Cardiac muscle cell (in vitro differentiated cells and primary cell): ENCODE measurements at regions not wholly inside any gene's neighbourhood (a gene's known extent, or its start where the extent isn't known, plus 50 kb on each side); places are given as distances from the start of the nearest gene placed in this dataset.

ENCODE experiments used
- DNase-seq, 2 donors: peaks; one replicate each; pipeline versions ENCODE4 v3.0.0 to v3.0.0-alpha.2; 2010 to 2017; ENCODE audit warnings: low read depth in 1 of 2, low spot score in 1 of 2
- H3K27ac ChIP-seq: fragments of 200-600 bp; sonication (generic); 2 replicates; pipeline ENCODE4 v1.5.1; 2016
- H3K27me3 ChIP-seq: fragments of 200-600 bp; sonication (generic); 2 replicates; pipeline ENCODE4 v1.6.0; 2016; ENCODE audit warnings: control low read depth
- H3K36me3 ChIP-seq: fragments of 200-600 bp; sonication (generic); 2 replicates; pipeline ENCODE4 v1.5.1; 2016; ENCODE audit warnings: control low read depth
- H3K4me1 ChIP-seq: fragments of 200-600 bp; sonication (generic); 2 replicates; pipeline ENCODE4 v1.8.1; 2017; ENCODE audit warnings: low read depth, mild to moderate bottlenecking, mixed run types
- H3K4me3 ChIP-seq: fragments of 200-600 bp; sonication (generic); 2 replicates; pipeline ENCODE4 v1.5.1; 2016; ENCODE audit warnings: mild to moderate bottlenecking
- H3K9me3 ChIP-seq: fragments of 200-600 bp; sonication (generic); 2 replicates; pipeline ENCODE4 v1.5.1; 2017; ENCODE audit warnings: low read depth, mild to moderate bottlenecking, control low read depth
- TF ChIP-seq, protein P1 (sequence below): IDR thresholded peaks from 2 replicates; pipeline ENCODE4 v1.5.1; 2012; ENCODE audit warnings: low read depth, mild to moderate bottlenecking, low read length

DNA sequence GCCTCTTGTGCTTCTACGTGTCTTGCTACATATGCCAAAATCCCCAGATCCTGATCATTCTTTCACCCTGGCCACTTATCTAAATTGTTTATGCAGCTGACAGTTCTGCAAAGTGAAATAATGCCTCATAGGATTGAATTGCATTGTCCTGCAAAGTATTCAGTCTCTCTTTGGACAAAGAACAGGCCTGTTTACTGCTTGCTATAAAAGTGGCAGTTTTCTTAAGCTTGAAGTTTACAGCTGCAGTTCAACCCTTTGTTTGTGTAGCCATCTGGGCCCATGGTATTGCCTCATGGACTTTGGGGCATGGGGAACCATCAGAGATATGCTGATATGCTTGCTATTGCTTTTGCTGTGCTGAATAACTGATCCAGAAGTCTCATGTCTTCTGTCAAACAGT, 523.2 kb downstream of the OTOL1 start:
- no peaks in the 10 kb centered on the region for H3K27me3 ChIP-seq
- no peaks in the 10 kb centered on the region for H3K4me1 ChIP-seq
- H3K9me3 ChIP-seq, result no peaks in the 10 kb centered on the region
- no peaks in the 10 kb centered on the region for H3K36me3 ChIP-seq
- H3K27ac ChIP-seq, result no peak overlapping the region
- no peak for DNase-seq
- TF ChIP-seq, protein P1, sequence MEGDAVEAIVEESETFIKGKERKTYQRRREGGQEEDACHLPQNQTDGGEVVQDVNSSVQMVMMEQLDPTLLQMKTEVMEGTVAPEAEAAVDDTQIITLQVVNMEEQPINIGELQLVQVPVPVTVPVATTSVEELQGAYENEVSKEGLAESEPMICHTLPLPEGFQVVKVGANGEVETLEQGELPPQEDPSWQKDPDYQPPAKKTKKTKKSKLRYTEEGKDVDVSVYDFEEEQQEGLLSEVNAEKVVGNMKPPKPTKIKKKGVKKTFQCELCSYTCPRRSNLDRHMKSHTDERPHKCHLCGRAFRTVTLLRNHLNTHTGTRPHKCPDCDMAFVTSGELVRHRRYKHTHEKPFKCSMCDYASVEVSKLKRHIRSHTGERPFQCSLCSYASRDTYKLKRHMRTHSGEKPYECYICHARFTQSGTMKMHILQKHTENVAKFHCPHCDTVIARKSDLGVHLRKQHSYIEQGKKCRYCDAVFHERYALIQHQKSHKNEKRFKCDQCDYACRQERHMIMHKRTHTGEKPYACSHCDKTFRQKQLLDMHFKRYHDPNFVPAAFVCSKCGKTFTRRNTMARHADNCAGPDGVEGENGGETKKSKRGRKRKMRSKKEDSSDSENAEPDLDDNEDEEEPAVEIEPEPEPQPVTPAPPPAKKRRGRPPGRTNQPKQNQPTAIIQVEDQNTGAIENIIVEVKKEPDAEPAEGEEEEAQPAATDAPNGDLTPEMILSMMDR, result no peak
- no peak overlapping the region for H3K4me3 ChIP-seq

DNA sequence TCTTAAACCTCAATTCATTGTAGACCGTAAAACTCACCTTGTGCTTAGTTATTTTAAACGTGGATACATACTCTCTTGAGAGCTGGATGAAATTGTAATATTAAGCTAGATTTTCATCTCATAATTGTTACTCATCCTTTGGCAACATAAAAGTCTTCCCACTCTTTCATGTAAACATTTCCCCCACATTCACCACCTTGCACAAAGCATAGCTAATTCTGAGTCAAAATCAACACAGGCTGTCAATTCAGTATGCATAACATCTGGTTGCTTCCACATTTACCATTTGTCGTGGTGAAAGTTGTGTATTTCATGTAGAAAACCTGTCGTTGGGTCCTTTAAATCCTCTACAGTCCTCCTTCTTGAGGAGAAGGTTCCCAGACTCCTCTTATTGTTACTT, 524.6 kb downstream of the OTOL1 start:
- no peaks in the 10 kb centered on the region for H3K4me1 ChIP-seq
- no peak overlapping the region for H3K4me3 ChIP-seq
- DNase-seq, result no peak
- H3K27ac ChIP-seq, result no peak overlapping the region
- no peaks in the 10 kb centered on the region for H3K36me3 ChIP-seq
- no peaks in the 10 kb centered on the region for H3K27me3 ChIP-seq
- no peaks in the 10 kb centered on the region for H3K9me3 ChIP-seq
- TF ChIP-seq, protein P1, result no peak

DNA sequence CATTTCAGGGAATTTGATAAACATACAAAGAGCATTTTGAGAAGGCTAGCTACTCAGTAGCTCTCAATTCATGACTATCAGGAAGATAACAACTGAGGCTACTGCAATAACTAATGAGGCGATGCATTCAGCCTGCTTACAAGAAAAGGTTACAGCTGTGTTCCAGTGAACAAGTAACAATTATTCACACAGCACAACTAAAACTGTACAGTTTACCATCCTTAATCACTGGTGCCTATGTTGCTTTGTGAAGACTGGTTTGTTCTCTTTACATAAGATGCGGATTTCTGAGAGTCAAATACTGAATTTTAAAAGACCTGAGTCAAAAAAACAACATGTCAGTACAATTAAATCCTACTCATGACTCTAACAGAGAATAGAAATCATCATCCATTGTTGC, 526.3 kb downstream of the OTOL1 start:
- H3K9me3 ChIP-seq, result no peaks in the 10 kb centered on the region
- H3K27ac ChIP-seq, result no peak overlapping the region
- TF ChIP-seq, protein P1, result no peak
- no peaks in the 10 kb centered on the region for H3K4me1 ChIP-seq
- H3K4me3 ChIP-seq, result no peak overlapping the region
- H3K36me3 ChIP-seq, result no peaks in the 10 kb centered on the region
- DNase-seq, result no peak
- H3K27me3 ChIP-seq, result no peaks in the 10 kb centered on the region

DNA sequence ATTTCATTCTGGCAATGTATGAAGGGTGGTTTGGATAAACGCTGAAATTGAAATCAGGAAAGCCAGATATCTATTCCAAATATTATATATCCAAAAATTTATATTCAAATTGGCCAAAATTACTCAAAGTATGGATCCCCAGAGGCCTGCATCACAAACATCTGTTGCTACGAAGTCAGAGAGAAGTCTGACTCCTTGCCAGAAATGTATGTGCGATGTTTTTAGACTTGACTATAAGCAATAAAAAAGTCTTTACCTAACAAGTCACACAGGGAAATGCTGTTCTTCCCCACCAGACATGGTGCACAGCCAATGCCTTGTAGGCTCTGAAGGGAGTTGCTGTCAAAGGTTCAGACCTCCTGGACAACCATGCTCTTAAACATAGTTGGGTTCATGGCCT, 533.1 kb downstream of the OTOL1 start:
- H3K27me3 ChIP-seq, result no peaks in the 10 kb centered on the region
- no peak overlapping the region for H3K4me3 ChIP-seq
- DNase-seq, result no peak
- H3K36me3 ChIP-seq, result no peaks in the 10 kb centered on the region
- no peak overlapping the region for H3K27ac ChIP-seq
- no peaks in the 10 kb centered on the region for H3K9me3 ChIP-seq
- TF ChIP-seq, protein P1, result no peak
- H3K4me1 ChIP-seq, result no peaks in the 10 kb centered on the region

DNA sequence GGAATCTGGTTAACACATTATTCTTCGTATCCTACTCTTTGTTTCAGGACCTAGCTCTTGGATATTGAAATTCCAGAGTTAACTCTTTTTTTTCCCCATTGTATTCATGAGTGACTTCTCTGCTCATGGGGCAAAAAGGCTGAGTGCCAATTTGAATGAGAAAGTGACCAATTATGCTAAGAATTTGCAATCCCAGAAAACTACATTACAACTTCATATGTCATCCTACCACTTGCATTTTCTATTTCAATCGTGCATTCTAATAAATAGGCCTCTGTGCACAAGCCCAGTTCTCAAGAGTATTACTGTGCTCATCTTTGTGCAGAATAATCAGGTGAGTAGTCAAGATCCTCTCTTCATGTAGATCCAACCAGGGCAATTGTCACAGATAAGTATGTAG, 537.8 kb downstream of the OTOL1 start:
- no peaks in the 10 kb centered on the region for H3K9me3 ChIP-seq
- H3K36me3 ChIP-seq, result no peaks in the 10 kb centered on the region
- H3K27ac ChIP-seq, result no peak overlapping the region
- no peak overlapping the region for H3K4me3 ChIP-seq
- no peaks in the 10 kb centered on the region for H3K4me1 ChIP-seq
- TF ChIP-seq, protein P1, result no peak
- H3K27me3 ChIP-seq, result no peaks in the 10 kb centered on the region
- DNase-seq, result peak in 1 of 2 donors; percentile 0

DNA sequence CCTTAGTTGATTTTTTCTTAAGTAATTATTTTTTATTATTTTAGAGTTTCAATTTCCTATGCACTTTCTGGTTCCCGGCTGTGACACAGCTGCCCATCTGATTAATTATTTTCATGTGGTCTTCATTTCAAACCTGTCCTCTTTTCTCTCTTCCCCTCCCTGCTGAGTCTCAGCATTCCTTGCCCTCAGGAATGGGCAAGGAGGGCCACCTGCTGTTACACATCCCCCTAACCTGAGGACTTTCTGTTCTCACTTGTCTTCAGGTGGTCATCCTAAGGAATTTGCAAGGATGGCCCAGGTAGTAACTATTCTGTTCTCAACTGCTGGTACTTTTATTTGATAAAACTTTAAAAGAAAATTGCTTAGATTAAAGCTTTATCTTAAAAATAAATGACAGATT, 545.0 kb downstream of the OTOL1 start:
- Histone ChIP-seq H3K9me3 (no peaks in the 10 kb centered on the region), H3K27ac (no peak overlapping the region), H3K4me1 (no peaks in the 10 kb centered on the region), H3K36me3 (no peaks in the 10 kb centered on the region), H3K4me3 (no peak overlapping the region), H3K27me3 (no peaks in the 10 kb centered on the region)
- DNase-seq, result no peak
- TF ChIP-seq, protein P1, result no peak
